ENCODE measurements at regions not wholly inside any gene's neighbourhood (a gene's known extent, or its start where the extent isn't known, plus 50 kb on each side); places are given as distances from the start of the nearest gene placed in this dataset.

- intact Hi-C loops (cut with DNase I; ENCODE audit: low total_unique reads), result no loop called here
Measured at GRCh38 chr14:101457936-101458740, 103.2 kb upstream of the DIO3 start.

DNA sequence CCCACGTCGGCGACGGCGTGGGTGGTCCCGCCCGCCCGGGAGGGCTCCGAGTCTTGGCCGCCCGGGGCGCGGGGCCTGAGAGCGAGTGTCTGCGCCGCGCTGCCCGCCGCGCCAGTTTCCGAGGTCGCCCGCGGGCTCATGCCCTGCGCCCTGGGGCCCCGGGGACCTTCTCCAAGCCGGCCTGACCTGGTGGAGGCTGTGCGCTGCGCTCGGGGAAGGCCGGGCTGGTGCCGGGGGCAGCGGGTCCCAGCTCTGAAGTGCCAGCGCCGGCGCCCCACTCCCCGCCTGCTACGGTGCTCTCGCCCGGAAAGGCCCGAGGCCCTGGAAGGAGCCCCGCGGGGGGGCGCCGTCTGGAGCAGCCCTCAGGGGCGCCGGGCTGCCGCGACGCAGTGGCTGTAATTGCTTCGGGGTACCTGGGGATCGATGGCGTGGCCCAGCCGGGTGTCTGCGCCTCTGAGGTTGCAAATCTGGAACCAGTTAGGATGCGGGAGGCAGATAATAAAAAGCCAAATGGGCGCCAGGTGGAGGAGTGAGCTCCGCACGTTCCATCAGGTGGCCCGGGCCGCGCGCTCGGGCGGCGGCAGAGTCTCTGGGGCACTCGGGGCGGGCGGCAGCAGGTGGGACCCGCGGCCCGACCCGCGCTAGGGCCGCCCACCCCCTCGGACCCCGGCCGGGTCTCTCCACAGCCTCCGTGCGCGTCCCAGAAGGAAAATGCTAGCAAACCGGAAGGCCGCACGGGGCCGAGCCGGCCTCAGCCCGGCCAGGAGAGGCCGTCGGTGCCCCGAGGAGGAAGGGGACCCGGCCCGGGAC lies 102.3 kb upstream of the DIO3 start:
- intact Hi-C loops (cut with DNase I; ENCODE audit: low total_unique reads), result no loop called here
- Histone ChIP-seq H3K27me3 (peaks cover 2 to 69% of the 10 kb centered on the region in 2 donors), H3K36me3 (no peaks in the 10 kb centered on the region), H3K4me1 (peaks cover 0 to 21% (median 13%) of the 10 kb centered on the region in 4 donors), H3K4me3 (peak overlapping the region in 1 of 2 donors; percentile 18), H3K27ac (no peak overlapping the region), H3K9me3 (no peaks in the 10 kb centered on the region)
- peak in 1 of 2 donors; percentile 59 for DNase-seq
- TF ChIP-seq, protein P1, sequence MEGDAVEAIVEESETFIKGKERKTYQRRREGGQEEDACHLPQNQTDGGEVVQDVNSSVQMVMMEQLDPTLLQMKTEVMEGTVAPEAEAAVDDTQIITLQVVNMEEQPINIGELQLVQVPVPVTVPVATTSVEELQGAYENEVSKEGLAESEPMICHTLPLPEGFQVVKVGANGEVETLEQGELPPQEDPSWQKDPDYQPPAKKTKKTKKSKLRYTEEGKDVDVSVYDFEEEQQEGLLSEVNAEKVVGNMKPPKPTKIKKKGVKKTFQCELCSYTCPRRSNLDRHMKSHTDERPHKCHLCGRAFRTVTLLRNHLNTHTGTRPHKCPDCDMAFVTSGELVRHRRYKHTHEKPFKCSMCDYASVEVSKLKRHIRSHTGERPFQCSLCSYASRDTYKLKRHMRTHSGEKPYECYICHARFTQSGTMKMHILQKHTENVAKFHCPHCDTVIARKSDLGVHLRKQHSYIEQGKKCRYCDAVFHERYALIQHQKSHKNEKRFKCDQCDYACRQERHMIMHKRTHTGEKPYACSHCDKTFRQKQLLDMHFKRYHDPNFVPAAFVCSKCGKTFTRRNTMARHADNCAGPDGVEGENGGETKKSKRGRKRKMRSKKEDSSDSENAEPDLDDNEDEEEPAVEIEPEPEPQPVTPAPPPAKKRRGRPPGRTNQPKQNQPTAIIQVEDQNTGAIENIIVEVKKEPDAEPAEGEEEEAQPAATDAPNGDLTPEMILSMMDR (IDR thresholded peaks at IDR 0.05), result no peak

More at GRCh38 chr14:101457936-101458740, 103.2 kb upstream of the DIO3 start:
- H3K9me3 ChIP-seq, result no peaks in the 10 kb centered on the region
- TF ChIP-seq, protein P1 (IDR thresholded peaks at IDR 0.05), result no peak
- H3K4me3 ChIP-seq, result peak overlapping the region in 1 of 2 donors; percentile 18
- peaks cover 2 to 69% of the 10 kb centered on the region in 2 donors for H3K27me3 ChIP-seq
- H3K4me1 ChIP-seq, result peaks cover 0 to 21% (median 13%) of the 10 kb centered on the region in 4 donors
- no peak overlapping the region for H3K27ac ChIP-seq
- H3K36me3 ChIP-seq, result no peaks in the 10 kb centered on the region
- DNase-seq, result peak in 1 of 2 donors; percentile 53

GRCh38 chr14:101459551-101459900 lies 101.8 kb upstream of the DIO3 start:
- no peaks in the 10 kb centered on the region for H3K9me3 ChIP-seq
- H3K4me1 ChIP-seq, result peaks cover 0 to 21% (median 13%) of the 10 kb centered on the region in 4 donors
- peak overlapping the region in 1 of 2 donors; percentile 18 for H3K4me3 ChIP-seq
- no peaks in the 10 kb centered on the region for H3K36me3 ChIP-seq
- intact Hi-C loops (cut with DNase I; ENCODE audit: low total_unique reads), result no loop called here
- no peak for DNase-seq
- H3K27ac ChIP-seq, result no peak overlapping the region
- H3K27me3 ChIP-seq, result peaks cover 2 to 65% of the 10 kb centered on the region in 2 donors
- TF ChIP-seq, protein P1 (IDR thresholded peaks at IDR 0.05), result no peak

GRCh38 chr14:101460521-101460920 lies 100.8 kb upstream of the DIO3 start:
- peaks cover 2 to 55% of the 10 kb centered on the region in 2 donors for H3K27me3 ChIP-seq
- intact Hi-C loops (cut with DNase I; ENCODE audit: low total_unique reads), result no loop called here
- H3K4me1 ChIP-seq, result peaks cover 0 to 21% (median 13%) of the 10 kb centered on the region in 4 donors
- no peaks in the 10 kb centered on the region for H3K36me3 ChIP-seq
- no peak for DNase-seq
- TF ChIP-seq, protein P1 (IDR thresholded peaks at IDR 0.05), result no peak
- no peaks in the 10 kb centered on the region for H3K9me3 ChIP-seq
- H3K27ac ChIP-seq, result no peak overlapping the region
- H3K4me3 ChIP-seq, result no peak overlapping the region

DNA sequence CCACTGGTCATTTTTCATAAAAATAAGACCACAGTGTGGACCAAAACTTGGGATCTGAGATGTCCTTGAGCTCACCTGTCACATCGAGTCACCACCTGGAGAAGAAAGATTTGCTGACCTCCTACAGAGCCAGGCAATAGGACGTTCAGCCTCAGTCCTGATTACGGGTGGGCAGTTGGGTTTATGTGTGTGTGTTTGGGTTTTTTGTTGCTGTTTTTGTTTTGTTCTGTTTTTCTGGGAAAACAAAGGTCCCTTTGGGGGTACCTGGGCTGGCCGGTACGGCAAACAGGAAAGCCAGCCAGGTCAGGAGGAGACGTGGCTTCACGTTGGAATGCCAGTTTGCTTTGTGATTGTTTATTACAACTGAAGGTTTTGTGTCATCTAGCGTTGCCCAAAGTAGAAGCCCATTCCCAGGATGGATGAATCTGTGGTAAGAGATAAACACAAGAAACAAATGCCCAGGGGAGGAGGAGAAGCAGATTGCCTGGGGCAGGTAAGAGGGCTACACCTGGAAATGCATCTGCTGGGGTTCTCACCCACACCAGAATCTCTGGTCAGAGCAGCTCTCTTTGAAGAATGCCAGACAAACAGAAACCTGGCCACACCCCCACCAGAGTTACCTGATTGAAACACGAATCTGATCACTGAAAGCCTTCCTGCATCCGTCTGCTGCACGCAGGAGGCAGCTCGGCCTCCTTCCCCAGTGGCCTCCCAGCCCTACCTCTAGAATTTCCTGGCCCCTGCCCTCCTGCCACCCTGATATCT lies 100.1 kb upstream of the DIO3 start:
- no peaks in the 10 kb centered on the region for H3K36me3 ChIP-seq
- H3K27ac ChIP-seq, result no peak overlapping the region
- intact Hi-C loops (cut with DNase I; ENCODE audit: low total_unique reads), result no loop called here
- H3K4me1 ChIP-seq, result peaks cover 0 to 21% (median 13%) of the 10 kb centered on the region in 4 donors
- peaks cover 2 to 54% of the 10 kb centered on the region in 2 donors for H3K27me3 ChIP-seq
- H3K4me3 ChIP-seq, result no peak overlapping the region
- no peaks in the 10 kb centered on the region for H3K9me3 ChIP-seq
- peak in 1 of 2 donors; percentile 25 for DNase-seq
- TF ChIP-seq, protein P1 (IDR thresholded peaks at IDR 0.05), result no peak

Data from tibial artery (tissue), 4 donors.